ENCODE measurements at regions not wholly inside any gene's neighbourhood (a gene's known extent, or its start where the extent isn't known, plus 50 kb on each side); places are given as distances from the start of the nearest gene placed in this dataset.

DNA sequence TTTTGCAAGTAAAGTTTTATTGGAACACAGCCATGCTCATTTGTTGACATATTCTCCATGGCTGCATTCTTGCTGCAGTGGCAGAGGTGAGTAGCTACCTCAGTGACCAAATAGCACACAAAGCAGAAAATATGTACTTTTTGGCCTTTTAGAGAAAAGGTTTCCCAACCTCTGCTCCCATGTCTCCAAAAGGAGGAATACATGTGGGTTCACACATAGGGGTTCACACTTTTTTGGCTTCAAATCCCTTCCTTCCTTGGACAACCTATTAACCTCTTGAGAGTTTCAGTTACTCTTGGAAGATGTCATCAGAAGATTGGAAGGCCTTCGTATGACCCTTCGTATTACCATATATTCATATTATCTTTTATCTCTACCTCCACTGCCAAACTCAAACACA, 285.1 kb upstream of the TUT7 start:
- Mint-ChIP-seq H3K9me3 (peaks cover 3% of the 10 kb centered on the region), H3K4me1 (no peaks in the 10 kb centered on the region), H3K27ac (no peak overlapping the region), H3K36me3 (ENCODE audit: low read depth) (no peaks in the 10 kb centered on the region), H3K27me3 (peaks cover 17% of the 10 kb centered on the region), H3K4me3 (no peak overlapping the region)
- ChIA-PET CTCF (no interaction called here), POLR2A (no interaction called here)
- TF ChIP-seq, protein P1, sequence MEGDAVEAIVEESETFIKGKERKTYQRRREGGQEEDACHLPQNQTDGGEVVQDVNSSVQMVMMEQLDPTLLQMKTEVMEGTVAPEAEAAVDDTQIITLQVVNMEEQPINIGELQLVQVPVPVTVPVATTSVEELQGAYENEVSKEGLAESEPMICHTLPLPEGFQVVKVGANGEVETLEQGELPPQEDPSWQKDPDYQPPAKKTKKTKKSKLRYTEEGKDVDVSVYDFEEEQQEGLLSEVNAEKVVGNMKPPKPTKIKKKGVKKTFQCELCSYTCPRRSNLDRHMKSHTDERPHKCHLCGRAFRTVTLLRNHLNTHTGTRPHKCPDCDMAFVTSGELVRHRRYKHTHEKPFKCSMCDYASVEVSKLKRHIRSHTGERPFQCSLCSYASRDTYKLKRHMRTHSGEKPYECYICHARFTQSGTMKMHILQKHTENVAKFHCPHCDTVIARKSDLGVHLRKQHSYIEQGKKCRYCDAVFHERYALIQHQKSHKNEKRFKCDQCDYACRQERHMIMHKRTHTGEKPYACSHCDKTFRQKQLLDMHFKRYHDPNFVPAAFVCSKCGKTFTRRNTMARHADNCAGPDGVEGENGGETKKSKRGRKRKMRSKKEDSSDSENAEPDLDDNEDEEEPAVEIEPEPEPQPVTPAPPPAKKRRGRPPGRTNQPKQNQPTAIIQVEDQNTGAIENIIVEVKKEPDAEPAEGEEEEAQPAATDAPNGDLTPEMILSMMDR (IDR thresholded peaks at IDR 0.05) = no peak
- intact Hi-C loops (cut with micrococcal nuclease) = no loop called here
- ATAC-seq (ENCODE audit: low read depth) (no peak), DNase-seq (no peak)

DNA sequence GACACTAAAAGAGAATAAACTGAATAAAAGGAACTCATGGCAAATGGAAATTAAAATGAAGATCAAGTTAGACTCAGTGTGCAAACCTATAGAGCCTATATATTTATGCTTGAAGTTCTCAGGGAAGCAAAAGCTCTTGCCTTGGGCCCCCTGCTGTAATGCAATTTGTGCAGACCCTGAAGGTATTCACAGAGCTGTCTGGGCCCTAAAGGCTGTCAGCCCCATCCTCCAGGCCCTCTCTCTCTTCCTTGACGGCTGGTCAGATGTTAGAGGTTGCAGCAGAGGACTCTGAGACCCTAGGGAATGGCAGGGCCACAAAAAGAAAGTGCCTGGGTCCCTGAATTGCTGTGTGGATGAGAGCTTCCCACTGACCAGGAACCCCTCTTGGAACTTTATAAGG, 283.9 kb upstream of the TUT7 start:
- no peaks in the 10 kb centered on the region for H3K36me3 Mint-ChIP-seq (ENCODE audit: low read depth)
- TF ChIP-seq, protein P1 (IDR thresholded peaks at IDR 0.05) = no peak
- ATAC-seq (ENCODE audit: low read depth) (no peak), DNase-seq (no peak)
- intact Hi-C loops (cut with micrococcal nuclease) = no loop called here
- POLR2A ChIA-PET = no interaction called here
- no peak overlapping the region for H3K4me3 Mint-ChIP-seq
- H3K4me1 Mint-ChIP-seq = no peaks in the 10 kb centered on the region
- H3K27me3 Mint-ChIP-seq = peaks cover 22% of the 10 kb centered on the region
- CTCF ChIA-PET = no interaction called here
- no peak overlapping the region for H3K27ac Mint-ChIP-seq
- H3K9me3 Mint-ChIP-seq = peaks cover 3% of the 10 kb centered on the region

DNA sequence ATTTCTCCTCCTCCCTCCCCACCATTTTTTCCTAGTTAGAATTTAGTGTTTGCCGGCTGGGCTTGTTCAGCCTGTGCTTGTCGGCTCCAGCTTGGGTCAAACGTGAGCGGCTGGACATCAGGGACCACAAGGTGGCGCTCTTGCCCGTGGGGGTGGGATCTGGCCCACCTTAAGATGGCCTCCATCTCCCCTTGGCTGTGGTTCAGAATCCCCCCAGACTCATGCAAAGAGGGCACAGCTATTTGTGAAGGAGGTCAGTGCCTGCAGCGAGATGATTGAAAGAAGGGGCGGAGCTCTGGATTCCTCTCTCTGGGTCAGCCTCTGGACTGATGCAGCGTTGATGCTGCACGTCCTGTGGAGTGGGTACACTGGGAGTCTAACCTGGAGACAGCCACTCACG, 283.3 kb upstream of the TUT7 start:
- TF ChIP-seq, protein P1 (IDR thresholded peaks at IDR 0.05) = no peak
- H3K9me3 Mint-ChIP-seq = peaks cover 3% of the 10 kb centered on the region
- POLR2A ChIA-PET = no interaction called here
- no peak overlapping the region for H3K27ac Mint-ChIP-seq
- DNase-seq = no peak
- ATAC-seq (ENCODE audit: low read depth) = no peak
- no peak overlapping the region for H3K4me3 Mint-ChIP-seq
- intact Hi-C loops (cut with micrococcal nuclease) = no loop called here
- CTCF ChIA-PET = no interaction called here
- no peaks in the 10 kb centered on the region for H3K4me1 Mint-ChIP-seq
- H3K36me3 Mint-ChIP-seq (ENCODE audit: low read depth) = no peaks in the 10 kb centered on the region
- peaks cover 22% of the 10 kb centered on the region for H3K27me3 Mint-ChIP-seq

DNA sequence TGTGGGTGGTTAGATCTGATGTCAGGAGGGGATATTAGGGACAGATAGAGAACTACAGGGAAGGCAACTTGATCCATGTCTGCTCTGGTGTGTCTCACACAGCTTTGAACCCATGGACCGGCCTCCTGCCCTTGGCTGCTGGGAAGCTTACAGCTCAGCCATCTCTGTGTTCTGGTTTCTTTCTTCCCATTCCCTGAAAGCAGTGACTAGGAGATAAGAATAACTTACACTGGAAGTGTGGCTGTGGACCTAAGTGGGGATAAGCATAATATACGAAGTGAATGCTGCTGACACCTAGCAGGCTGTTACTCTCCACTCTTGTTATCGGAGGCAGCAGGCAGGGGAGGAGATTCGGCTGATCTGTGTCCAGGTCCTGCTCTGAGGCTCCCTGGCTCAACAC, 282.3 kb upstream of the TUT7 start:
- peaks cover 3% of the 10 kb centered on the region for H3K9me3 Mint-ChIP-seq
- H3K36me3 Mint-ChIP-seq (ENCODE audit: low read depth) = no peaks in the 10 kb centered on the region
- ChIA-PET POLR2A (no interaction called here), CTCF (no interaction called here)
- no peak overlapping the region for H3K4me3 Mint-ChIP-seq
- peaks cover 22% of the 10 kb centered on the region for H3K27me3 Mint-ChIP-seq
- no peaks in the 10 kb centered on the region for H3K4me1 Mint-ChIP-seq
- intact Hi-C loops (cut with micrococcal nuclease) = no loop called here
- no peak for ATAC-seq (ENCODE audit: low read depth)
- TF ChIP-seq, protein P1 (IDR thresholded peaks at IDR 0.05) = no peak
- DNase-seq = no peak
- H3K27ac Mint-ChIP-seq = no peak overlapping the region

- intact Hi-C loops (cut with micrococcal nuclease) = no loop called here
- no peak for ATAC-seq (ENCODE audit: low read depth)
- H3K36me3 Mint-ChIP-seq (ENCODE audit: low read depth) = no peaks in the 10 kb centered on the region
- TF ChIP-seq, protein P1 (IDR thresholded peaks at IDR 0.05) = no peak
- H3K4me3 Mint-ChIP-seq = no peak overlapping the region
- ChIA-PET CTCF (no interaction called here), POLR2A (no interaction called here)
- peaks cover 3% of the 10 kb centered on the region for H3K9me3 Mint-ChIP-seq
- peaks cover 22% of the 10 kb centered on the region for H3K27me3 Mint-ChIP-seq
- H3K27ac Mint-ChIP-seq = no peak overlapping the region
- DNase-seq = no peak
- no peaks in the 10 kb centered on the region for H3K4me1 Mint-ChIP-seq
Observed at GRCh38 chr9:86636038-86636437, 281.8 kb upstream of the TUT7 start.
